GM19395 (cell line): ENCODE measurements at regions not wholly inside any gene's neighbourhood (a gene's known extent, or its start where the extent isn't known, plus 50 kb on each side); places are given as distances from the start of the nearest gene placed in this dataset.
"Not testable (repeated sequence)": the region's sequence is repeated elsewhere in the genome, so short reads cannot be mapped to it uniquely, and the experiment has no call there.

Source experiments
- ATAC-seq: cut with Tn5 transposase; IDR thresholded peaks from one replicate; pipeline ENCODE4 v1.9.1; 2021; ENCODE audit warnings: mild to moderate bottlenecking, moderate library complexity; ENCODE audit not compliant: unreplicated experiment

- ATAC-seq = no peak
These were observed 1320.6 kb upstream of the CELF4 start for GRCh38 chr18:38886235-38886634.

GRCh38 chr18:38884050-38884449 is 1318.5 kb upstream of the CELF4 start:
- ATAC-seq = no peak

GRCh38 chr18:38883111-38883510 is 1317.5 kb upstream of the CELF4 start:
- no peak for ATAC-seq

- no peak for ATAC-seq
These were observed 1314.3 kb upstream of the CELF4 start for GRCh38 chr18:38879871-38880270.

- ATAC-seq = no peak
These were observed 1306.7 kb upstream of the CELF4 start for GRCh38 chr18:38872342-38872741.

GRCh38 chr18:38868757-38869156 is 1303.2 kb upstream of the CELF4 start:
- no peak for ATAC-seq

- ATAC-seq = no peak
These were observed 1302.1 kb upstream of the CELF4 start for GRCh38 chr18:38867680-38868079.

GRCh38 chr18:38851526-38851925 is 1285.9 kb upstream of the CELF4 start:
- no peak for ATAC-seq

- ATAC-seq = no peak
These were observed 1281.7 kb upstream of the CELF4 start for GRCh38 chr18:38847326-38847725.

GRCh38 chr18:38843291-38843690 is 1277.7 kb upstream of the CELF4 start:
- ATAC-seq = no peak

- ATAC-seq = no peak
These were observed 1260.6 kb upstream of the CELF4 start for GRCh38 chr18:38826247-38826646.

- ATAC-seq = no peak
These were observed 1245.6 kb upstream of the CELF4 start for GRCh38 chr18:38811209-38811608.

GRCh38 chr18:38810789-38811188 is 1245.2 kb upstream of the CELF4 start:
- no peak for ATAC-seq

- ATAC-seq = no peak
These were observed 1242.3 kb upstream of the CELF4 start for GRCh38 chr18:38807915-38808314.

GRCh38 chr18:38805256-38805655 is 1239.7 kb upstream of the CELF4 start:
- ATAC-seq = no peak

GRCh38 chr18:38801640-38802039 is 1236.0 kb upstream of the CELF4 start:
- ATAC-seq = no peak

- ATAC-seq = no peak
These were observed 1231.2 kb upstream of the CELF4 start for GRCh38 chr18:38796762-38797161.

GRCh38 chr18:38792731-38793130 is 1227.1 kb upstream of the CELF4 start:
- ATAC-seq = no peak

- no peak for ATAC-seq
These were observed 1225.2 kb upstream of the CELF4 start for GRCh38 chr18:38790786-38791185.

- ATAC-seq = no peak
These were observed 1224.7 kb upstream of the CELF4 start for GRCh38 chr18:38790303-38790702.

- ATAC-seq = no peak
These were observed 1223.5 kb upstream of the CELF4 start for GRCh38 chr18:38789141-38789540.

GRCh38 chr18:38786906-38787305 is 1221.3 kb upstream of the CELF4 start:
- ATAC-seq = no peak

GRCh38 chr18:38771620-38772019 is 1206.0 kb upstream of the CELF4 start:
- ATAC-seq = not testable (repeated sequence)

GRCh38 chr18:38768504-38768903 is 1202.9 kb upstream of the CELF4 start:
- no peak for ATAC-seq
